IgD-negative memory B cell (primary cell): ENCODE measurements at regions not wholly inside any gene's neighbourhood (a gene's known extent, or its start where the extent isn't known, plus 50 kb on each side); places are given as distances from the start of the nearest gene placed in this dataset.

Experiments used
- H3K27ac Mint-ChIP-seq, 3 donors: one replicate each; pipeline ENCODE4 v1.8.0; 2020 to 2022; ENCODE audit warnings: mild to moderate bottlenecking in 3 of 3, mixed read lengths in 3 of 3, moderate library complexity in 1 of 3
- H3K27me3 Mint-ChIP-seq: one replicate; pipeline ENCODE4 v1.8.0; 2021; ENCODE audit warnings: mixed read lengths
- H3K36me3 Mint-ChIP-seq: one replicate; pipeline ENCODE4 v1.8.0; 2020; ENCODE audit warnings: mild to moderate bottlenecking, mixed read lengths
- H3K4me1 Mint-ChIP-seq, 3 donors: one replicate each; pipeline ENCODE4 v1.8.0; 2020 to 2022; ENCODE audit warnings: mixed read lengths in 3 of 3, mild to moderate bottlenecking in 1 of 3
- H3K4me3 Mint-ChIP-seq, 4 donors: one replicate each; pipeline ENCODE4 v1.8.0; 2020 to 2022; ENCODE audit warnings: mild to moderate bottlenecking in 4 of 4, mixed read lengths in 4 of 4, moderate library complexity in 3 of 4
- H3K9me3 Mint-ChIP-seq, 3 donors: one replicate each; pipeline ENCODE4 v1.8.0; 2020 to 2021; ENCODE audit warnings: mixed read lengths in 3 of 3, mild to moderate bottlenecking in 1 of 3

GRCh38 chr6:163635315-163635714, 220.8 kb downstream of the QKI start:
- Mint-ChIP-seq H3K4me3 (peak overlapping the region in 1 of 4 donors; percentile 14), H3K4me1 (peaks cover 0 to 1% (median 0%) of the 10 kb centered on the region in 3 donors), H3K27ac (no peak overlapping the region)

GRCh38 chr6:163634211-163635171, 220.0 kb downstream of the QKI start:
- Mint-ChIP-seq H3K27ac (no peak overlapping the region), H3K4me3 (peak overlapping the region in 2 of 4 donors; percentile 18 to 36), H3K9me3 (peaks cover 0 to 6% (median 0%) of the 10 kb centered on the region in 3 donors), H3K36me3 (no peaks in the 10 kb centered on the region), H3K4me1 (peaks cover 0 to 1% (median 0%) of the 10 kb centered on the region in 3 donors), H3K27me3 (peaks cover 12% of the 10 kb centered on the region)

More at GRCh38 chr6:163635315-163635714, 220.8 kb downstream of the QKI start:
- Mint-ChIP-seq H3K36me3 (no peaks in the 10 kb centered on the region), H3K9me3 (peaks cover 0 to 6% (median 0%) of the 10 kb centered on the region in 3 donors), H3K27me3 (peaks cover 10% of the 10 kb centered on the region)

GRCh38 chr6:163630991-163631390, 216.5 kb downstream of the QKI start:
- Mint-ChIP-seq H3K27ac (peak overlapping the region in 1 of 3 donors; percentile 16), H3K4me1 (peaks cover 0 to 4% (median under 1%) of the 10 kb centered on the region in 3 donors), H3K9me3 (peaks cover 0 to 6% (median 0%) of the 10 kb centered on the region in 3 donors)

GRCh38 chr6:163630572-163630971, 216.1 kb downstream of the QKI start:
- peaks cover 3% of the 10 kb centered on the region for H3K36me3 Mint-ChIP-seq
- H3K4me1 Mint-ChIP-seq, result peaks cover 0 to 6% (median 3%) of the 10 kb centered on the region in 3 donors
- no peak overlapping the region for H3K27ac Mint-ChIP-seq
- peaks cover 9% of the 10 kb centered on the region for H3K27me3 Mint-ChIP-seq
- H3K4me3 Mint-ChIP-seq, result no peak overlapping the region
- peaks cover 0 to 6% (median 0%) of the 10 kb centered on the region in 3 donors for H3K9me3 Mint-ChIP-seq

More at GRCh38 chr6:163630991-163631390, 216.5 kb downstream of the QKI start:
- Mint-ChIP-seq H3K27me3 (peaks cover 9% of the 10 kb centered on the region), H3K4me3 (no peak overlapping the region), H3K36me3 (peaks cover 3% of the 10 kb centered on the region)

GRCh38 chr6:163630096-163630495, 215.6 kb downstream of the QKI start:
- H3K27ac Mint-ChIP-seq, result no peak overlapping the region
- peaks cover 3% of the 10 kb centered on the region for H3K36me3 Mint-ChIP-seq
- peaks cover 0 to 6% (median 3%) of the 10 kb centered on the region in 3 donors for H3K4me1 Mint-ChIP-seq
- peaks cover 9% of the 10 kb centered on the region for H3K27me3 Mint-ChIP-seq
- peaks cover 0 to 3% (median 0%) of the 10 kb centered on the region in 3 donors for H3K9me3 Mint-ChIP-seq
- no peak overlapping the region for H3K4me3 Mint-ChIP-seq
